Lung (tissue), 11 donors: ENCODE measurements at regions not wholly inside any gene's neighbourhood (a gene's known extent, or its start where the extent isn't known, plus 50 kb on each side); places are given as distances from the start of the nearest gene placed in this dataset.

Experiments used
- ATAC-seq: fragments of 200-7000 bp; cut with Tn5 transposase; one replicate; pipeline ENCODE4 v1.9.1; 2020; ENCODE audit warnings: moderate number of reproducible peaks; ENCODE audit not compliant: insufficient read depth, low FRiP score
- DNase-seq, 3 donors: peaks; one replicate each; pipeline ENCODE4 v3.0.0-alpha.2; 2013 to 2017
- H3K27ac ChIP-seq, 2 donors: one replicate each; pipeline ENCODE4 v1.5.1; 2013; ENCODE audit warnings: mild to moderate bottlenecking in 2 of 2, moderate library complexity in 2 of 2, control low read depth in 1 of 2, inconsistent platforms in 1 of 2, low read depth in 1 of 2, low read length in 1 of 2
- H3K27me3 ChIP-seq, 3 donors: one replicate each; pipeline ENCODE4 v1.5.1; 2013; ENCODE audit warnings: low read length in 2 of 3; ENCODE audit not compliant: control insufficient read depth in 3 of 3, insufficient read depth in 3 of 3
- H3K36me3 ChIP-seq, 4 donors: one replicate each; pipeline ENCODE4 v1.5.1; 2013; ENCODE audit warnings: low read length in 4 of 4, mild to moderate bottlenecking in 1 of 4, moderate library complexity in 1 of 4; ENCODE audit not compliant: control insufficient read depth in 4 of 4, insufficient read depth in 4 of 4
- H3K4me1 ChIP-seq, 5 donors: one replicate each; pipeline ENCODE4 v1.5.1; 2013; ENCODE audit warnings: low read length in 5 of 5, mild to moderate bottlenecking in 2 of 5, moderate library complexity in 1 of 5; ENCODE audit not compliant: control insufficient read depth in 5 of 5, insufficient read depth in 5 of 5
- H3K4me3 ChIP-seq: one replicate; pipeline ENCODE4 v1.5.1; 2013; ENCODE audit warnings: mild to moderate bottlenecking, control low read depth, moderate library complexity
- H3K9ac ChIP-seq, 2 donors: one replicate each; pipeline ENCODE4 v1.5.1; 2013; ENCODE audit warnings: low read length in 2 of 2, control low read depth in 1 of 2; ENCODE audit not compliant: insufficient read depth in 1 of 2
- H3K9me3 ChIP-seq, 4 donors: one replicate each; pipeline ENCODE4 v1.5.1; 2013; ENCODE audit warnings: low read length in 3 of 4, mild to moderate bottlenecking in 1 of 4, moderate library complexity in 1 of 4; ENCODE audit not compliant: control insufficient read depth in 4 of 4, insufficient read depth in 3 of 4
- CTCF ChIP-seq: IDR thresholded peaks from 2 replicates; pipeline ENCODE4 v1.5.1; 2012; ENCODE audit warnings: mild to moderate bottlenecking; ENCODE audit errors: control extremely low read depth, extremely low read depth
- WGBS, 2 donors: extraction: QIAGEN DNeasy Blood & Tissue Kit; methylation state at CpG; one replicate each; pipeline ENCODE4 v1.1.7; 2013; 5-methylcytosine and 5-hydroxymethylcytosine counted together
- donor health status: control.
- donor health status: control.
- donor health status: Bipolar disorder and iron deficiency.
- donor health status: healthy.
- donor health status: DM: yes; HTN: yes; CAD: no.

- DNase-seq (no peak), ATAC-seq (no peak)
- Histone ChIP-seq H3K36me3 (no peaks in the 10 kb centered on the region), H3K27me3 (no peaks in the 10 kb centered on the region), H3K4me1 (no peaks in the 10 kb centered on the region), H3K27ac (no peak overlapping the region), H3K9ac (no peak overlapping the region), H3K9me3 (no peaks in the 10 kb centered on the region), H3K4me3 (no peak overlapping the region)
- 91% methylated on average over 5 of the region's 5 CpGs for WGBS, 2 donors
- no peak for TF ChIP-seq CTCF
Observed at GRCh38 chr1:162927421-162927820, 66.4 kb upstream of the CCDC190 start.

DNA sequence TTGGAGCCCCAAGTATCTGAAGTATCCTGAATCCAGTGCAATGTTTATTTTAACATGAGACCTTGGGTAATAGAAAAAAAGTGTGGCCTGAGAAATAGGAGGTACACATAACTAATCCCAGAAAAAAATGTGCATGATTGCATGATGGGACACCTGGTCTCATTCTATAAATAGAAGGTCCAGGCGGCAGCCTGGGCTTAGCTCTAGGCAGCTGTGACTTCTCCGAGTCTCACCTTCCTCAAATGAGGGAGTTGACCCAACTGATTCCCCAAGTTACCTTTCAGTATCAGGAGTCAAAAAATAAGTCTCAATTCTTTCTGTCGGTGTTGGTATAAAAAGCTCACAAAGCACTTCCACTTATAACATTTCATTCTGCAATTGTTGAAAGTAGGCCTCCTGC, 65.9 kb upstream of the CCDC190 start:
- Histone ChIP-seq H3K27me3 (no peaks in the 10 kb centered on the region), H3K4me3 (no peak overlapping the region), H3K36me3 (no peaks in the 10 kb centered on the region), H3K9ac (no peak overlapping the region), H3K27ac (no peak overlapping the region), H3K9me3 (no peaks in the 10 kb centered on the region), H3K4me1 (no peaks in the 10 kb centered on the region)
- WGBS, 2 donors: 88 to 92% methylated on average over 3 of the region's 3 CpGs
- ATAC-seq (no peak), DNase-seq (no peak)
- TF ChIP-seq CTCF: no peak

- Histone ChIP-seq H3K4me3 (no peak overlapping the region), H3K36me3 (no peaks in the 10 kb centered on the region), H3K9me3 (no peaks in the 10 kb centered on the region), H3K9ac (no peak overlapping the region), H3K27me3 (no peaks in the 10 kb centered on the region), H3K4me1 (no peaks in the 10 kb centered on the region), H3K27ac (no peak overlapping the region)
- TF ChIP-seq CTCF: no peak
- 72 to 87% methylated on average over 2 of the region's 2 CpGs for WGBS, 2 donors
- DNase-seq: no peak
- no peak for ATAC-seq
Observed at GRCh38 chr1:162924179-162924578, 63.2 kb upstream of the CCDC190 start.

- 52 to 58% methylated on average over 2 of the region's 2 CpGs for WGBS, 2 donors
- no peak for DNase-seq
- Histone ChIP-seq H3K9ac (no peak overlapping the region), H3K36me3 (no peaks in the 10 kb centered on the region), H3K27me3 (no peaks in the 10 kb centered on the region), H3K4me3 (no peak overlapping the region), H3K9me3 (no peaks in the 10 kb centered on the region), H3K27ac (no peak overlapping the region), H3K4me1 (no peaks in the 10 kb centered on the region)
- no peak for TF ChIP-seq CTCF
- no peak for ATAC-seq
Observed at GRCh38 chr1:162922201-162922600, 61.2 kb upstream of the CCDC190 start.
